GM19463 (cell line): ENCODE measurements at regions not wholly inside any gene's neighbourhood (a gene's known extent, or its start where the extent isn't known, plus 50 kb on each side); places are given as distances from the start of the nearest gene placed in this dataset.
"Not testable (repeated sequence)": the region's sequence is repeated elsewhere in the genome, so short reads cannot be mapped to it uniquely, and the experiment has no call there.

Experiments used
- ATAC-seq: cut with Tn5 transposase; IDR thresholded peaks from one replicate; pipeline ENCODE4 v1.9.1; 2021; ENCODE audit warnings: mild to moderate bottlenecking, moderate library complexity; ENCODE audit not compliant: unreplicated experiment

DNA sequence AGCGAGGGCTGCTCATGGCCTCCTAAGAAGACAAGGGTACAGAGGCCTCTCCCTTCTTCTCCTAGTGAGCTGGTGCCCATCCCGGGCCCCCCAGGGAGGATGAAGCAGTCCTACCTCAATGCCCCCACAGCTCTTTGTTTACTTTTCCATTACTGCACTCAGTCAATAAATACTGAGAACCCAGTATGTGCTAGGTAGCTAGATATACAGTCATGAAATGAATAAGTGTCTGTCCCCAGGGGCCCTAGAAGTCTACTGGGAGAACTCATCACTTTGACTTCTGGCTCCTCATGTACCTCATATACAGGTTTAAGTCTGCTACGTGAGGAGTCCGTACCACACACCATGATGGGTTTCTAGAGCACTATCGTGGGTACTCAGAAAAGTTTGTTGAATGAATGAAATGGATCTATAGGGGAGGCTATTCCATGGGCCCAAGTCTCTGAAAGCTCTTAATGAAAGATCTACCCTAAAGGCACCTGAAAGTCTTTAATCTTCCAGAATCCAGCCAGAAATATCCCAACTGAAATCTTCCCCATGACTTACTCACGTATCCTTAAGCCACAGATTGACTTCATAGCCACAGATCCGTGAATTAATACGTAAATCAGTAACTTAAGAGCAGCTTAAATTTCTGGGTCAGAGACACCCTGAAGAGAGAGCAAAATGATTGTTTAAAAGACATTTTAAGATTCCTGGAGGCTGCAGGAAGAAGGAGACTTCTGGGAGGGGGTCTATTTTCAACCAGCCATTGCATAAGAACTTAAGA lies 51.6 kb upstream of the POMP start:
- ATAC-seq = no peak

DNA sequence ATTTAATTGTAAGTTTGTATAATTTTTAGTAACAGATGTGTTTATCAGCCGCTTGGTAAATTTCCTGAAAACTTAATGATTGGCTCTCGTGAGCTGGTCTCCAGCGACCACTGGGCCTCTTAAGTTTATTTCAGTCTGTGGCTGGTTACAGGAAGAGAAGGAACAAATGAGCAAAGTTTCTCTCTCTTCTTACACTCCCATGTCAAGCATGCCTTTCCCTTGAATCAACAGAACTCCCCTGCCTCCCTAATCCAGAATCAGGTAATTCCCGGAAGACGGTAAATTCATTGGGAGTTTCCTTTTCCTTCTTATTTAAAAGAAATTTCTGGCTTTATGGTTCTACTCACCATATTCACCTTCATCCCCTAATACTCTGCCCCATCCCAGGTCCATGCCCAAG lies 52.5 kb upstream of the POMP start:
- ATAC-seq = no peak

DNA sequence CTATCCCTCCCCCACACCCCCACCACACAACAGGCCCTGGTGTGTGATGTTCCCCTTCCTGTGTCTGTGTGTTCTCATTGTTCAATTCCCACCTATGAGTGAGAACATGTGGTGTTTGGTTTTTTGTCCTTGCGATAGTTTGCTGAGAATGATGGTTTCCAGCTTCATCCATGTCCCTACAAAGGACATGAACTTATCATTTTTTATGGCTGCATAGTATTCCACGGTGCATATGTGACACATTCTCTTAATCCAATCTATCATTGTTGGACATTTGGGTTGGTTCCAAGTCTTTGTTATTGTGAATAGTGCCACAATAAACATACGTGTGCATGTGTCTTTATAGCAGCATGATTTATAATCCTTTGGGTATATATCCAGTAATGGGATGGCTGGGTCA lies 53.8 kb upstream of the POMP start:
- not testable (repeated sequence) for ATAC-seq

DNA sequence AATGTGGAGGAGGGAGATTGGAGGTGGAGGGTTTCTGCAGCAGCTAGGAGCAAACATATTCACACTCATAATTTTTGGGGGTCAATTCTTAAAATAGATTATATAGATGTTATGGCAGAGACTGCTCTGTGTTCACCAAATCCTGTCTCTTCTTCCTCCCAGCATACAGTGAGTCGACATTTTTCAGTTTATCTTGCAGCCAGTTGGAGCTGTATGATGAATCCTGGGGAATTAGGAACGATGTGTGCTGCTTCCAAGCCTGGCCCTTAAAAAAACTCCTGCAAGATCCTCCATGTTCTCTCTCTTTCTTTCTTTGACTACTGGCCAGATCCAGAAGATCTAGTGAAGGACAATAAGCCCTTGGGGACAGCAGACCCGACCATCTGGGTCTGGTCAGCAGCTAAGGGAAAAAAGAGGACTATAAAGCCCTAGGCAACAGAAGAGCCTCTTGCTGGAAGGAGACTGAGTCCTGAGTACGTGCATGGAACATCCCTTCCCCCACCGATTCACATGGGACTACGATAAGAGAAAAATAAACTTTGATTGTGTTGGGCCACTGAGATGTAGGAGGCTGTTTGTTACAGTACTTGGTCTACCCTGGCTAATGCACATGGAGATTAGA lies 55.8 kb upstream of the POMP start:
- no peak for ATAC-seq

DNA sequence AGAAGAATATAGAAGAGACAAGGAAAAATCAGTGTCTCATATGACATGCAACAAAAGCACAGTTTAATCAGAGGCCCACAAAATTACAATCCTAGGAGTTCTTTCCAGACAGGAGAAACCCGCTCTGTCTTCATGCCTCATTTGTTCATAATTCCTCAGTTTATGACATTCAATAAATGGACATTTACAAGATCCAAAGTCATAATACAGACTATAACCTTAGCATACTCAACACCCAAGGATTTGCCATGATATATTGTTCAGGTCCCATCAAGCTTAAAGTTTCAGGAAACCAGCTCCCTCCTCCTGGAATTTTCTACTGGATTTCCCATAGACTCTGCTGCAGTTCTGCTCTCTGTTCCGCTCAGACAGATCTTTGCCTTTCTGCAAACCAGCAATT lies 56.4 kb upstream of the POMP start:
- no peak for ATAC-seq

DNA sequence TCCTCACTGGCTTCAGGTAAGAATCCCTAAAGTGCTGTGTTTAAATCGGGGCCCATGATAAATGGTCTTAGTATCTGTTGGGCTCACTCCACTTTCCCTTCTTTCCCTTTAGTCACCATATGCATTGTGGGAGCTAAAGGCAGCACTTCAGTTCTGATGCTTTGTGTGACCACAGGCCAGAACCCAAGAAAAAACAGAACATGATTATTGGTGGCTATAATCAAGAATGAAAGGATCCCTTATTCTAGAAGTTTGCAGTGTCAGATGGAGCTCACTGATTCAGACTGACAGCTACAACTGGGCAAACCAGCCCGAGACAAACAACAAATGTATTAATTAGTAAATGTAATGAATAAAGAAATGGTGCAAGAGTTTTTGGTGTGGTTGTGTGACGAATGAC lies 57.3 kb upstream of the POMP start:
- ATAC-seq = no peak

DNA sequence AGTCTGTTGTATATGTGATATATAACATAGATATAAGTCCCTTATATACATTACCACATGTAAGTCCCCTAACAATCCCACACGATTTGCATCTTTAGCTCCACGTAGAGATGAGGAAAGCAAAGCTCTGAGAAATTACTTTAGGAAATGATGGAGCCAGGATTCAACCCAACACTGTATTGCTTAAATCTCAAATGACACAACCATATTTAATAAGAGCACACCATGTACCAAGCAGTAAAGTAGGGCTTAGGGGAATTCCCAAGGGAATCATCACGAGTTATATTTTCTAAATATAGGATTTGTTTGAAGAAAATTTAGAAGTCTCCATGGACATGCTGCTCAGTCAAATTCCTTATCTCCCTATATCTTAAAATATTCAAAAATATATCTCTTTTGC lies 61.3 kb upstream of the POMP start:
- no peak for ATAC-seq

DNA sequence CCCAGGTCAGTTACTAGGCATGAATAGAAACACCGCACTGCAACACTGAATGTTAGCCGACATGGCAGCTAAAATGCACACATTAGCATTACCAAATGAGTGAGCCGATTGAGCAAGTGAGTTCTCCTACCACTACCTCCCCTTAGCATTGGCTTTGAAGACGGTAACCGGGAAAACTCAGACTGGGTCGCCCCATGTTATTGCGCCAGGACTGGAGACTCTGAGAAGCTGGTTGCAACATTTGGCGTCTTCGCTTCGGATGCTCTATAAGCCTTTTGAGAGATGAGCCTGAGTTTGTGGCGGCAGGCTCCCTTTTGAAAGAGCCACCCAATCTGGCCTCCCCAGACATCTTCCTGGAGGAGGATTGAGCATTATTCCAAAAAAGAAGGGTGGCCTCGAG lies 68.5 kb upstream of the POMP start:
- no peak for ATAC-seq

DNA sequence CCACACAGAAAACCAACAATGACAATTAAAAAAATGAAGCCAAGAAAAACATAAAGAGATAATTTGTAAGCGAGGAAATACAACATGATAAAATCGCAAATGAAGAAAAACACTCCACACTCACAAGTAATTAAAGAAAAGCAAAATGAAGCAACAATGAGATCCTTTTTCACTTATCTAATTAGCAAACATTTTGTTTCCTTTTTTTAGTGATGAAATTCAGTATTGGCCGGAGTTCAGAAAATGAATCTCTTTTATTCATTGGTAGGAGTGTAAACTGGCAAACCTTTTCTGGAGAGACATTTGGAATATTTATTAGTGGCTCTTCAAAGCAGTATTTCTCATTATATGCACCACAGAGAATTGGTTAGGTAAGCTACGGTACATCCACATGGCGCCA lies 70.6 kb upstream of the POMP start:
- no peak for ATAC-seq

DNA sequence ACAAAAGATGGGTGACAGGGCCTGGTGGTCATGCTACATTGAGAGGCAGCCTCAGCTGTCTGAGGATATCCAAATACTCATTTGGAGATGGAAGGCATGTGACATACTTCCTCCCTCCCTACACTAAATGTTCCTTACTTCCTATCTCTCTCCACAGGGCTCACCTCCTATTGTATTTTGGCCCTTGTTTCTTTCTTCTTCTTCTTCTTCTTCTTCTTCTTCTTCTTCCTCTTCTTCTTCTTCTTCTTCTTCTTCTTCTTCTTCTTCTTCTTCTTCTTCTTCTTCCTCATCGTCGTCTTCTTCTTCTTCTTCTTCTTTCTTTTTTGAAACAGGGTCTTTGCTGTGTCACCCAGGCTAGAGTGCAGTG lies 71.8 kb upstream of the POMP start:
- no peak for ATAC-seq

DNA sequence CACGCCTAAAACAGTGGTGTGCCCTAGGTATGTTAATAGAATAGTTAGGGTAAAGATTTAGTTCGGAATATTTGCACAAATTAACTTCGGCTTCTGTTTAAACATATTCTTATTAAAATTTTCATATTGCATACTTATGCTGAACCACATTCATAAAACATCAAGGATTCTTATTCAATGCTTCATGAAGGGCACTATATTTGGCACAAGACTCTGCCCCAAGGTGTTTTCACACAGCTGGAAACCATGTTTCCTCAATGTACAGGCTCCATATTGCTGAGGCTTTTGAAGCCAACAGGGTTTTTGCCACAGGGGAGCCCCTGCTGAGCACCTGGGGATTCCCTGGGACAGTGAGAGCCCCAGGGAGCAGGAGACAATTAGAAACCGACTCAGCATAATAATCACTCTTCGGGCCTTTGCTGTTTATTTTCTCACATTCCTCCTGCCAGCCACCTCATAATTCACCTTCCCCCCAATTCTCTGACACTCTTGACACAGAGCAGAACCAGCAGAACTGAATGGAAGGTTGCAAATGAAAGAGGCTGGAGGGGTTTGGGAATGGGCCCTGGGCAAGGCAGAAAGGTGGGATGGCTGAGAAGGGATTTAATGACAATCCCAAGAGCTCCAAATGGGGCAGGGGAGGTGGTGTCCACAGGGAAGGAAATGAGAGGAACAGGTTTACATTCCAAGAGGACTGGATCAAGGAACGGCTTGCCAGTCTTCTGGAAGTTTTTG lies 72.3 kb upstream of the POMP start:
- ATAC-seq = no peak

DNA sequence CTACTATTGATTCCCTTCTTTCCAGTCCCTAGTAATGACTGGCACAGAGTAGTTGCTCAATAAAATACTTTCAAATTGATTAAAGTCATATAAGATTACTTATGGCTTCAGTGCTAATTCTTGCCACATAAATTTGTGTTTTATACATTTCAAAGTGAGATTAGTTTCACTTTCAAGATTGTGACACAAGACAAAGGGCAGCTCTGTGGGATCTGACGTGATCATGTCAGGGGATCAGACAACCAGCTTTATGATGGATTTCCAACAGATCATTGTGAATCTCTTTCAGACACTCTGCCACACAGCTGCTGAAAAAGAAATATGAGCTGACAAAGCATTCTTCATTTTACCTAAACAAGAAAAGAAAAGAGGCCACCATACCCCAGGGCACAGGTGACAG lies 73.4 kb upstream of the POMP start:
- ATAC-seq = no peak

DNA sequence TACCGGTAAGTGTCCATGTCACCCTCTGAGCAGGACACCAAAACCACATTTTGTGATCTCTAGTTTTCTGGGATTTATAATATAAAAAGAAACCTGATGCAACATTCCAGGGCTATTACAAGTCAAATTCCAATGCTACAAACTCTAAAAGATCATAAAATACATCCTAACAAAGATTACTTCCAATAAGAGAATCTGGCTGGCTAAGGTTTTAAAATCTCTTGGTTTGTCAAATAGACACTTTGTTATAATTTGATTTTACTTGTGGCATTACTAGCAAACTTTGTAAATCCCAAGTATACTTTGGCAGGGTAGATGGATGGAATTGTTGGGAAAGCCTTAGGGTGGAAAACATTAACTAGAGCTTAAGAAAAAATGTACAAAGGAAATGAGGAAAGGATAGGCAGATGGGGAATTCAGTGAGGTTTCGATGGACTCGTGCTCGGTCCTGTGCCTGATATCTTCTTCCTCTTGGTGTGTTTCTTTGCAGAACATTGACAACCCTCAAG lies 74.0 kb upstream of the POMP start:
- ATAC-seq = no peak

DNA sequence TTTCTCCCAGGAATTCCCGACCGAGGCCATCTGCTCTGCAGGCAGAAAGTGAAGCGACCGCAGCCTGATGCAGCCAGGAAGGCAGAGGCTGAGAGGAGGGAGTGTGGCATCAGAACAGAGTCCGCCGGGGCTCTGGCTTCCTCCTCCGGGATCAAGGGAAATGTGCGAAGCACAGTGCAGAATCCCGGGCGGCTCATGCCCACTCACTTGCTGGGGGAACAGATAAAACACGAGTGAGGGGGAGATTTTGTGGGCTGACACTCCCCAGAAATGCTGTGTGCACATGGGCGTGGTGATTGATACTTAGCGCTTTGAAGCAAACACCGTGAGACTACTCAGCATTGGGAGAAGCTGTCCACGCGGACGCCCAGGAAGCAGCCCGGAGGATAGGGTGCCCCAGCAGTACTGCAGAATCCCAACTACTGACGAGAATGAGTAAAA lies 75.3 kb upstream of the POMP start:
- no peak for ATAC-seq

DNA sequence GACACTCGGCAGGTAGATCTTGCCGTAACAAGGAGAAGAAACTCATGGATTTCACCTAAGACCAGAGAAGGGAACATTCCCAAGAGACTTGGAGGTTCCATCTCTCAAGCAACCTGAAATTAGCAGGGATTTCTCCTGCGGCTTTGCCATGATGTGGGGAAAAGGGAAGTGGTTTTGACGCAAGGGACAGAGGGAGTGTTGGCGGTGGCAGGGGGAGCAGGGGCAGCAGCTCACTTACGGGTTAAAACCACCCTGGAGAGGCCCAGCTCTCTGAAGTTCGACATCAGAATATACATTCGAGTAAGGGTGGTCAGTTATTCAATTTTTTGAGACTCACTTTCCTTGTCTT lies 76.1 kb upstream of the POMP start:
- ATAC-seq = no peak

DNA sequence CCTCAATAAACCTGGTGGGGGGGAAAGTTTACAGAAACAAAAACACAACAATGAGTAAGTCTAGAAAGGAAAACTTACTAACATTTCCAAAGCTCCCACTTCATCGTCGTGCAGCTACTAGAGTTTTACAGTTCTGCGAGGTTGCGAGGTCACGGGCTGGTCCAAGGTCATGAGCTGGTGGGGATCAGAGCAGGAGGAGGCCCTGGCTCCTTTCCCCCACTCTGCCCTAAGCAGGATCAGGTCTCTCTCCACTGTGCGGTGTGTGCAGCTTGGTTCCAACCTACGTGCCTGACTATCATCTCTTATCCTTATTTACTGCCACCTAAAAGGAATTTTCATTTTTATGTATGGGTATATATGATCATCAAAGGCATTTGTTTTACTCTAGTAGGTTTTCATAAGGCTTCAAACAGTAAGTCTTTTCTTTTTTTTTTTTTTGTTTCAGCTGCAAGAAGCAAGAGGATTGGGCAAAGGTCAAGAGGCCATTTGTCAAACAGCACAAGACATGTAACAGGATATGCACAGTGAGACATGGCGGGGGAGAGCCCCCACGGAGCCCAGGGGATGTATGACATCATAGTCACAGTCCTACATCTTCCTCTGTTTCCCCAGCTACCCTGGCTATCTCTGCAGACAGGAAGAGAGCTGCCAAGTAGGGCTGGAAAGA lies 76.6 kb upstream of the POMP start:
- no peak for ATAC-seq

DNA sequence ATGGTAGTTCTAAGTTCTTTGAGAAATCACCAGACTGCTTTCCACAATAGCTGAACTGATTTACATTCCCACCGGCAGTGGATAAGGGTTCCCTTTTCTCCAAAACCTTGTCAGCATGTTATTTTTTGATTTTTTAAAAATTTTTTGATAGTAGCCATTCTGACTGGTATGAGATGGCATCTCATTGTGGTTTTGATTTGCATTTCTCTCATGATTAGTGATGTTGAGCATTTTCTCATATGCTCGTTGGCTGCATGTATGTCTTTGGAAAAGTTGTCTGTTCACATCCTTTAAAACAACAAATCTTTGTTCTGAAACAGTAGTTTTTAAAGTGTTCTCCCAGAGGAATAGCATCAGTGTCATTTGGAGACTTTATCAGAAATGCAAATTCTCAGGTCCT lies 77.5 kb upstream of the POMP start:
- no peak for ATAC-seq

DNA sequence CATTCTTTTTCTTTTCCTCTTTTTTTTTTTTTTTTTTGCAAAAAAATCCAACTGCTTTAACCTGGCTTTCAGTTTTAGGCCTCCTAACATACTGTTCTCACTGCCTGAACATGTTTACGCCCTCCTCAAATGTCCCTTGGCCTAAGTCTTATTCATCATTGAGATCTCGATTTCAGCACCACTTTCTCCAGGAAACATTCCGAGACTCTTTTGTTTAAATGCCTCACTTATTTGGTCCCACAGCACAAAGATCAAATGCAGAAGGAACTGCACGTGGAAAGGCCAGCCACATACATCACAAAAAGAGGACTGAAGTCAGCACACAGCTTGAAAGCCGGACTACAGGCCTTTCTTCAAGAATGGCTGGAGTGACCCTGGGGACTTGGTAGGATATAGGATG lies 79.2 kb upstream of the POMP start:
- ATAC-seq = no peak

DNA sequence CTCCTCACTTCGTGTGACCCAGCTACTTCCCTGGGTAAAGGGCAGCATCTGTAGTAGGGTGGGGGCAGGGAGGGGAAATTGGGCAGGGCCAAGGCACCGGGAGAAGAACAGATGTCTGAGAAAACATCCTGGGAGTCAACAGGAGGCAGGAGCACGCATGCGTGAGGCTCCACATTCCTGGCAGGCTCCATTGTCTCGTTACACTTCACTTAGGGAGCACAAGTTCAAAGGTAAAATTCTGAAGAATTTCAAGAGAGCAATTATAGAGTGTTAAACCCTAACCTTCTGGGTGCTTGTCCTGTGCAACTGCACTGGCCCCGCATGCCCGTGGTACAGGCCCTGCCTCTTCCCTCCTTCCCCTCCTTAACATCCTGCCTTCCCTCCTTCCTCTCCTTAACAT lies 79.6 kb upstream of the POMP start:
- ATAC-seq = no peak

DNA sequence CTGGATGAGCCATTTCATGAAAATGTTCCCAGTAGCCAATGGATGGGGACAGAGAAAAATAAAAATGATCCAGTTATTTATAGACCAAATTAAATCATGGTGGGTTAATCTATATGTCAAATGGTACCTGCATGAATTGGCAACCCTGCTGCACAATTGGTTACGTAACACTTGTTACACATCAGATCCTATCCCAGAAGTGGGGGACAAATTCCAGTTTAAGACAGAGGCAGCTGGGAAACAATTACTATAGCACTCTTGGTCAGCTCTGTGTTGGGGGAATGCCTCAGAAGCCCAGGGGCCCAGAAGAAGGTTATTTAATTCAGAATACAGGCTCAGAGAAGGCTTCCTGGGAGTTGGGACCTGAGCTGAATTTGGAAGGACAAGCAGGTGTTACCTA lies 81.1 kb upstream of the FLT1 start:
- ATAC-seq = no peak

DNA sequence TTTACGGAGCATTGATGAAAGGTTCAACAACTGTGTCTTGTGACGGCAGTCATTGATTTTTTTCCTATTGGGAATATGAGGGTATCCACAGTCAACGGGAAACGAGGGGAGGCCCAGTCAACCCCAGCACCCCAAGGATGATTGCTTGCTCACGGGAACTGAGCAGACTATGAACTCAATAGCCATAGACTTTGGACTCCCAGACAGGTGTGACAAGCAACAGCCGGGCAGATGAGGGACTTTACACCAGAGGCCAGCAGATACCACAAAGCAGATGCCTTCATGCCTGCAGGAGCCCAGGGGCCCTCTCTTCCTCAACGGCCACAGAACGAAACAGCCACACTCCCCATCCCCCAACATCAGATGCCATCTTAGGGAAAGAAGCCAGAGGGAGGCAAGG lies 80.3 kb upstream of the FLT1 start:
- peak; percentile 95 for ATAC-seq
